Stomach (tissue), 8 donors: ENCODE measurements at regions not wholly inside any gene's neighbourhood (a gene's known extent, or its start where the extent isn't known, plus 50 kb on each side); places are given as distances from the start of the nearest gene placed in this dataset.

Source experiments
- DNase-seq, 2 donors: peaks; one replicate each; pipeline versions ENCODE4 v3.0.0 to v3.0.0-alpha.2; 2013 to 2019
- H3K27ac ChIP-seq, 5 donors: fragments of 200-600 bp in 4 of 5; sonication (generic) in 4 of 5; one replicate each; pipeline ENCODE4 v1.5.1; 2013 to 2019; ENCODE audit warnings: mild to moderate bottlenecking in 1 of 5, moderate library complexity in 1 of 5
- H3K27me3 ChIP-seq, 3 donors: fragments of 200-600 bp; sonication (generic); one replicate each; pipeline ENCODE4 v1.5.1; 2017 to 2019; ENCODE audit warnings: mixed run types in 1 of 3
- H3K36me3 ChIP-seq, 4 donors: fragments of 200-600 bp; sonication (generic); 1 replicate in 3 of 4; 2 replicates in 1 of 4; pipeline ENCODE4 v1.5.1; 2016 to 2019
- H3K4me1 ChIP-seq, 4 donors: fragments of 200-600 bp; sonication (generic); one replicate each; pipeline ENCODE4 v1.5.1; 2016 to 2019
- H3K4me3 ChIP-seq, 4 donors: fragments of 200-600 bp; sonication (generic) in 3 of 4; one replicate each; pipeline ENCODE4 v1.5.1; 2016 to 2019; ENCODE audit warnings: mild to moderate bottlenecking in 1 of 4
- H3K9me3 ChIP-seq, 4 donors: fragments of 200-600 bp; sonication (generic); one replicate each; pipeline ENCODE4 v1.5.1; 2016 to 2019
- CTCF ChIP-seq, 7 experiments: fragments of 450-650 bp in 4 of 7; fragments of 200-600 bp in 3 of 7; sonication (generic) in 3 of 7; IDR thresholded peaks; one replicate each; pipeline ENCODE4 v1.5.1; 2016 to 2019; ENCODE audit warnings: antibody characterized with exemption in 7 of 7, control low read depth in 2 of 7, mild to moderate bottlenecking in 1 of 7
- EP300 ChIP-seq: sonication (generic); formaldehyde crosslinking; IDR thresholded peaks from one replicate; pipeline ENCODE4 v1.6.1; 2017; ENCODE audit warnings: antibody characterized with exemption
- POLR2A ChIP-seq, 4 donors: fragments of 450-650 bp; IDR thresholded peaks; one replicate each; pipeline ENCODE4 v1.6.1; 2016; ENCODE audit warnings: antibody characterized with exemption in 4 of 4, control low read depth in 2 of 4, mild to moderate bottlenecking in 1 of 4, moderate library complexity in 1 of 4
- POLR2AphosphoS5 ChIP-seq, 3 donors: sonication (generic); formaldehyde crosslinking; IDR thresholded peaks; one replicate each; pipeline ENCODE4 v1.6.1; 2016; ENCODE audit warnings: antibody characterized with exemption in 3 of 3
- WGBS, 5 donors: extraction: QIAGEN DNeasy Blood & Tissue Kit in 3 of 5; methylation state at CpG; one replicate each; pipeline versions ENCODE4 v1.1.5 to v1.1.7; 2013 to 2018; 5-methylcytosine and 5-hydroxymethylcytosine counted together
- intact Hi-C: fragments of 100-400 bp; cut with DNase I; formaldehyde crosslinking; loops from one replicate; pipeline ENCODE4 v1.15.1; 2023; ENCODE audit warnings: low total_unique reads
- donor health status: healthy with polysubstance abuse.
- donor health status: Bipolar disorder and iron deficiency.
- donor health status: healthy.

GRCh38 chrX:40325161-40325560 is 227.4 kb upstream of the BCOR start:
- Histone ChIP-seq H3K36me3 (no peaks in the 10 kb centered on the region), H3K4me3 (no peak overlapping the region), H3K27me3 (no peaks in the 10 kb centered on the region), H3K9me3 (peaks cover 0 to 15% (median 6%) of the 10 kb centered on the region in 4 donors), H3K4me1 (no peaks in the 10 kb centered on the region), H3K27ac (no peak overlapping the region)
- WGBS, 5 donors = 90 to 98% (median 94%) methylated on average over 8 to 11 of the region's 11 CpGs
- intact Hi-C loops = no loop called here
- DNase-seq = no peak
- TF ChIP-seq POLR2A (IDR thresholded peaks at IDR 0.05) (no peak), POLR2AphosphoS5 (IDR thresholded peaks at IDR 0.05) (no peak), EP300 (no peak), CTCF (IDR thresholded peaks at IDR 0.05) (no peak)

GRCh38 chrX:40323977-40324376 is 226.2 kb upstream of the BCOR start:
- WGBS, 5 donors = 80 to 95% (median 86%) methylated on average over 5 of the region's 5 CpGs
- intact Hi-C loops = no loop called here
- no peak for TF ChIP-seq CTCF (IDR thresholded peaks at IDR 0.05)
- no peak for TF ChIP-seq POLR2A (IDR thresholded peaks at IDR 0.05)
- no peak for TF ChIP-seq EP300
- no peak for TF ChIP-seq POLR2AphosphoS5 (IDR thresholded peaks at IDR 0.05)

GRCh38 chrX:40320819-40321218 is 223.1 kb upstream of the BCOR start:
- no peak for DNase-seq
- H3K36me3 ChIP-seq = no peaks in the 10 kb centered on the region
- TF ChIP-seq POLR2A (IDR thresholded peaks at IDR 0.05) = no peak
- no peak for TF ChIP-seq POLR2AphosphoS5 (IDR thresholded peaks at IDR 0.05)
- TF ChIP-seq CTCF (IDR thresholded peaks at IDR 0.05) = no peak
- TF ChIP-seq EP300 = no peak
- no peaks in the 10 kb centered on the region for H3K27me3 ChIP-seq
- H3K27ac ChIP-seq = no peak overlapping the region
- no peak overlapping the region for H3K4me3 ChIP-seq
- peaks cover 0 to 55% (median 26%) of the 10 kb centered on the region in 4 donors for H3K9me3 ChIP-seq
- H3K4me1 ChIP-seq = no peaks in the 10 kb centered on the region
- intact Hi-C loops = no loop called here

More at GRCh38 chrX:40323977-40324376, 226.2 kb upstream of the BCOR start:
- Histone ChIP-seq H3K27me3 (no peaks in the 10 kb centered on the region), H3K36me3 (no peaks in the 10 kb centered on the region), H3K4me3 (no peak overlapping the region), H3K4me1 (no peaks in the 10 kb centered on the region), H3K9me3 (peaks cover 0 to 25% (median 12%) of the 10 kb centered on the region in 4 donors), H3K27ac (no peak overlapping the region)
- no peak for DNase-seq

GRCh38 chrX:40318801-40319200 is 221.0 kb upstream of the BCOR start:
- intact Hi-C loops = no loop called here
- H3K4me3 ChIP-seq = no peak overlapping the region
- no peaks in the 10 kb centered on the region for H3K27me3 ChIP-seq
- H3K9me3 ChIP-seq = peaks cover 0 to 71% (median 31%) of the 10 kb centered on the region in 4 donors
- no peak for DNase-seq
- no peak overlapping the region for H3K27ac ChIP-seq
- TF ChIP-seq EP300 = no peak
- TF ChIP-seq CTCF (IDR thresholded peaks at IDR 0.05) = no peak
- TF ChIP-seq POLR2AphosphoS5 (IDR thresholded peaks at IDR 0.05) = no peak
- TF ChIP-seq POLR2A (IDR thresholded peaks at IDR 0.05) = no peak
- no peaks in the 10 kb centered on the region for H3K4me1 ChIP-seq
- H3K36me3 ChIP-seq = no peaks in the 10 kb centered on the region
- WGBS, 5 donors = 64 to 79% (median 74%) methylated on average over 4 of the region's 4 CpGs
